Stromal cell of bone marrow (primary cell): ENCODE measurements at regions not wholly inside any gene's neighbourhood (a gene's known extent, or its start where the extent isn't known, plus 50 kb on each side); places are given as distances from the start of the nearest gene placed in this dataset.

Experiments
- DNase-seq: peaks from one replicate; pipeline ENCODE4 v3.0.0-alpha.2; 2012; ENCODE audit warnings: low read depth

GRCh38 chr13:62096652-62097051 is 681.0 kb upstream of the PCDH20 start:
- DNase-seq, result no peak

- no peak for DNase-seq
Measured at GRCh38 chr13:62094932-62095331, 679.3 kb upstream of the PCDH20 start.

- DNase-seq, result no peak
Measured at GRCh38 chr13:62093984-62094780, 678.5 kb upstream of the PCDH20 start.

- DNase-seq, result no peak
Measured at GRCh38 chr13:62092949-62093348, 677.3 kb upstream of the PCDH20 start.

- no peak for DNase-seq
Measured at GRCh38 chr13:62092536-62092935, 676.9 kb upstream of the PCDH20 start.

- no peak for DNase-seq
Measured at GRCh38 chr13:62088165-62088564, 672.5 kb upstream of the PCDH20 start.

GRCh38 chr13:62087124-62087523 is 671.5 kb upstream of the PCDH20 start:
- DNase-seq, result no peak

GRCh38 chr13:62085337-62086229 is 669.9 kb upstream of the PCDH20 start:
- no peak for DNase-seq

GRCh38 chr13:62084728-62085127 is 669.1 kb upstream of the PCDH20 start:
- DNase-seq, result no peak

GRCh38 chr13:62067821-62068220 is 652.2 kb upstream of the PCDH20 start:
- no peak for DNase-seq

- no peak for DNase-seq
Measured at GRCh38 chr13:62065016-62065415, 649.4 kb upstream of the PCDH20 start.

- DNase-seq, result no peak
Measured at GRCh38 chr13:62061751-62062150, 646.1 kb upstream of the PCDH20 start.

GRCh38 chr13:62060570-62060969 is 644.9 kb upstream of the PCDH20 start:
- no peak for DNase-seq

- DNase-seq, result no peak
Measured at GRCh38 chr13:62057286-62057685, 641.6 kb upstream of the PCDH20 start.

GRCh38 chr13:62049992-62050391 is 634.3 kb upstream of the PCDH20 start:
- no peak for DNase-seq

- DNase-seq, result no peak
Measured at GRCh38 chr13:62046512-62046911, 630.9 kb upstream of the PCDH20 start.

- DNase-seq, result no peak
Measured at GRCh38 chr13:62043600-62043999, 628.0 kb upstream of the PCDH20 start.

GRCh38 chr13:62040806-62041205 is 625.2 kb upstream of the PCDH20 start:
- no peak for DNase-seq

GRCh38 chr13:62040078-62040477 is 624.4 kb upstream of the PCDH20 start:
- no peak for DNase-seq

GRCh38 chr13:62038214-62038613 is 622.6 kb upstream of the PCDH20 start:
- no peak for DNase-seq

- DNase-seq, result no peak
Measured at GRCh38 chr13:62035981-62036380, 620.3 kb upstream of the PCDH20 start.

GRCh38 chr13:62033934-62034333 is 618.3 kb upstream of the PCDH20 start:
- DNase-seq, result no peak

GRCh38 chr13:62022369-62022768 is 606.7 kb upstream of the PCDH20 start:
- DNase-seq, result no peak
